GM12892 (cell line): ENCODE measurements at regions not wholly inside any gene's neighbourhood (a gene's known extent, or its start where the extent isn't known, plus 50 kb on each side); places are given as distances from the start of the nearest gene placed in this dataset.

Source experiments
- DNase-seq: peaks from one replicate; pipeline ENCODE4 v3.0.0; 2011; ENCODE audit not compliant: insufficient read length
- FAIRE-seq: peaks from 2 replicates; lab custom pipeline; 2011; peaks lifted over from hg19 to GRCh38; lab: Jason Lieb, UNC
- POLR2A ChIP-seq: IDR thresholded peaks from 2 replicates; pipeline ENCODE4 v1.6.1; 2011; ENCODE audit warnings: low read depth, low read length, control low read depth
- POLR2AphosphoS5 ChIP-seq: IDR thresholded peaks from 2 replicates; pipeline ENCODE4 v1.6.1; 2011; ENCODE audit warnings: low read depth, low read length, control low read depth
- TAF1 ChIP-seq: IDR thresholded peaks from 2 replicates; pipeline ENCODE4 v1.6.1; 2011; ENCODE audit warnings: low read depth, mild to moderate bottlenecking, control low read depth, low read length, borderline replicate concordance

GRCh38 chr11:22982903-22983302 lies 122.6 kb upstream of the CCDC179 start:
- FAIRE-seq (no peak), DNase-seq (no peak)

GRCh38 chr11:22984045-22984444 lies 123.8 kb upstream of the CCDC179 start:
- FAIRE-seq: no peak
- no peak for DNase-seq
- TF ChIP-seq POLR2AphosphoS5: no peak
- TF ChIP-seq TAF1: no peak
- no peak for TF ChIP-seq POLR2A

More at GRCh38 chr11:22982903-22983302, 122.6 kb upstream of the CCDC179 start:
- TF ChIP-seq POLR2A: no peak
- TF ChIP-seq POLR2AphosphoS5: no peak
- TF ChIP-seq TAF1: no peak

- TF ChIP-seq TAF1 (no peak), POLR2A (no peak), POLR2AphosphoS5 (no peak)
- FAIRE-seq: no peak
- no peak for DNase-seq
Measured at GRCh38 chr11:22989371-22989770, 129.1 kb upstream of the CCDC179 start.

GRCh38 chr11:22991196-22991595 lies 130.9 kb upstream of the CCDC179 start:
- FAIRE-seq: no peak
- DNase-seq: no peak
- TF ChIP-seq TAF1 (no peak), POLR2AphosphoS5 (no peak), POLR2A (no peak)

GRCh38 chr11:23006730-23007129 lies 146.5 kb upstream of the CCDC179 start:
- TF ChIP-seq TAF1 (no peak), POLR2A (no peak), POLR2AphosphoS5 (no peak)
- FAIRE-seq (no peak), DNase-seq (no peak)

DNA sequence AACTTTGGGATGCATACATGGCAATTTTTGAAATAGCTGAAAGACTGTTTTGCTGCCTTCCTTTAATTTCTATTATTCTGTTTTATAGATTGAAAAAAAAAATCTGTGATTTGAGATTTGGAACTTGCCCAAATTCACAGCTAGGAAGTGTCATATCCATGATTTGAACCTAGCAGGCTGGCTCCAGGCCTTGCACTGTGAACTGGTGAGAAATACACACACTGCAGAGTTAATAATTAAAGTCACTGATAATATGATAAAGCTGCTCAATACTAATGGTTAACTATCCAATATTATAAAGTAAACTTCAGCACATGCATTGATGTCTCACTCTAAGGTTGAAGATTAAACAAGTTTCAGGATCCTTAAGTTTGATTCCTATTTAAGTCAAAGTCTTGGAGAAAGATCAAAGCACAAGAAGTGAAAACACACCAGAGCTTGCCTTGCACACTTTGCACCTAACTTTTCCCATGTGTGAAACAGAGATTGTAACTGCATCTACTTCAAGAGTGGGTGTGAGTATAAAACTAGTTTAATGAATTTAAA lies 150.6 kb upstream of the CCDC179 start:
- DNase-seq: no peak
- no peak for FAIRE-seq
- no peak for TF ChIP-seq POLR2AphosphoS5
- no peak for TF ChIP-seq TAF1
- no peak for TF ChIP-seq POLR2A

DNA sequence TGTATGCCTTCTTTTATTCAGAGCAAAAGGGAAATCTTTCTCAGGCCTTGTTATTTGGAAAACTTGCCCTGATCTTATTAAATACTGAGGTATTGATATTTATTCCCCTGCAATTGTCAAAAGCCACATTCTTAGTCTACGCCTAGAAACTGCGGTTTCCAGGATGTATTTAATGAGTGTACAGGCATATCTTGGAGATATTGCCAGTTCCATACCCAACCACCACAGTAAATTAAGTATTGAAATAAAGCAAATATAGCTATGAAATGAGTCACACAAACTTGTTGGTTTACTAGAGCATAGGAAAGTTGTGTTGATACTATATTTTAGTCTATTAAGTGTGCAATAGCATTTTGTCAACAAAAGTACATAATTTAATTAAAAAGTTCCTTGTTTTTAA lies 152.7 kb upstream of the CCDC179 start:
- DNase-seq (no peak), FAIRE-seq (no peak)
- no peak for TF ChIP-seq POLR2AphosphoS5

GRCh38 chr11:23013509-23013908 lies 153.2 kb upstream of the CCDC179 start:
- no peak for TF ChIP-seq POLR2AphosphoS5
- TF ChIP-seq POLR2A: no peak
- no peak for TF ChIP-seq TAF1
- DNase-seq (no peak), FAIRE-seq (no peak)

- TF ChIP-seq TAF1 (no peak), POLR2A (no peak)
- DNase-seq: no peak
- FAIRE-seq: peak; percentile 9
Measured at GRCh38 chr11:23021287-23021863, 161.1 kb upstream of the CCDC179 start.

DNA sequence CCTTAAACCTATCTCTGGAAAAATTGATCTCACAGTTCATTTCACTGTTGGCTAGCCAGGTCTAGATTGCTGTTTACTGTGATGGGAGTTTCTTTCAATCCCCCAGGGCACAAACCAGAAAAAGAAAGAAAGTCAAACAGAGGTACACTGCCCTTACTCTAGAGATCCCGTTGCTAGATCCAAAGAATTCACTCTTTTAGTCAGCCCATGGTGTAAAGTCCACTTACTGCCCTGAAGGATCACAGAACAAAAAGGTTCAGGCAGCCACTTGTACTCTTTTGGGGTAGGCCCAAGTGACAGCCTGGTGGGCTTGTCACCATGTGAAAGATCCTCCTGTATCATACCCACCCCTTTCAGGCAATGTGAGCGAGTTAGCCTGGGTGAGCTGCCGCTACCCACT lies 162.6 kb upstream of the CCDC179 start:
- no peak for DNase-seq
- no peak for FAIRE-seq
- TF ChIP-seq TAF1: no peak
- no peak for TF ChIP-seq POLR2AphosphoS5
- TF ChIP-seq POLR2A: no peak

DNA sequence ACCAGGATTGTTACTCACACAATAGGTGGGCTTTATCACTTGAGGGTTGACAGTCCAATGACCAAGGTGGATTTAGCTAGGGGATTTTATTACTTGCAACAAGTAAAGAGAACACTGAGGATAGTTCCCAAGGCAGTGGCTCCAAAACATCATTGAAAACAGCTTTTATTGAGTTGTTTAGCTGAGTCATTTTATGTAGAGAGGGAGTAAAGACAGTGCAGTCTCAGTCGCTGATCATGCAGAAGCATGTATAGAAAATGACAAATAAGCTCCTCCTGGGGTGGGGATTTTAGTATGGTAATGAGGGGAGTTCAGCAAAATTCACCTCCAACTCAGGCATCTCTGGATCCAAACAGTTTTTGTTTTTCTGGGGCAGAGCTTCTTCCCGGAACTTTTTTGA lies 163.0 kb upstream of the CCDC179 start:
- no peak for DNase-seq
- TF ChIP-seq TAF1 (no peak), POLR2AphosphoS5 (no peak), POLR2A (no peak)
- FAIRE-seq: no peak

DNA sequence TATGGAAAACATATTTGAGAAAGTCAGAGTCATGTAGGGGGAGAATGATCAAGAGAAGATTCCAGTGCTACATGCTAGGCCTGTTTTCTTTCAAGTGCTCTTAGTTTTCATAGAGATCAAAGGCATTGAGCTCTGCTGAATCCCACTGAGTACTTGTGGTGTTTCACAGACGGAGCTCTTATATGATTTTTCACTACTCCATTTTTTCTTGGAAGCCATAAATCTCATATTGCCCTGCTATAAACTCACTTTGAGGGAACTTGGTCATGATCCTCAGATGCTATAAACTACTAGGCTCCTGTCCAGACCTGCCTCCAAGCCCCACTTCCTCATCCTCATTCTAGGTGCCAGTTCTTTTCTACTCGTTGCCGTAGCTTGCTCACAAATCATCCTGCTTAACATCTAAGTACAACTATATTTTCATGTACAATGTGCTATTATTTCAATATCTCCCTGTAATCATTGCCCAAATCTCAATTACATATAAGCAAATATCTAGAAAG lies 180.8 kb upstream of the CCDC179 start:
- FAIRE-seq: no peak
- no peak for DNase-seq
- no peak for TF ChIP-seq TAF1
